HFFc6 (cell line): ENCODE measurements at regions not wholly inside any gene's neighbourhood (a gene's known extent, or its start where the extent isn't known, plus 50 kb on each side); places are given as distances from the start of the nearest gene placed in this dataset.
A peak's percentile ranks its signal among the peaks of the same experiment; 100 is the strongest.

Experiments
- DNase-seq: peaks from one replicate; pipeline ENCODE4 v3.0.0-alpha.2; 2018
- H3K27ac Mint-ChIP-seq: 2 replicates; pipeline ENCODE4 v1.8.0; 2020; ENCODE audit warnings: mild to moderate bottlenecking, mixed read lengths
- H3K27me3 Mint-ChIP-seq: 2 replicates; pipeline ENCODE4 v1.8.0; 2021; ENCODE audit warnings: mild to moderate bottlenecking, moderate library complexity, mixed read lengths; ENCODE audit not compliant: insufficient read depth
- H3K36me3 Mint-ChIP-seq: 2 replicates; pipeline ENCODE4 v1.8.0; 2021; ENCODE audit warnings: low read depth, mixed read lengths
- H3K4me1 Mint-ChIP-seq: 2 replicates; pipeline ENCODE4 v1.8.0; 2020; ENCODE audit warnings: low read depth, mixed read lengths
- H3K4me3 Mint-ChIP-seq: 2 replicates; pipeline ENCODE4 v1.8.0; 2020; ENCODE audit warnings: mild to moderate bottlenecking, moderate library complexity, mixed read lengths
- H3K9me3 Mint-ChIP-seq: 2 replicates; pipeline ENCODE4 v1.8.0; 2020; ENCODE audit warnings: mild to moderate bottlenecking, mixed read lengths
- CTCF ChIP-seq: fragments of 200-600 bp; sonication (generic); IDR thresholded peaks from 2 replicates; pipeline ENCODE4 v1.5.0; 2021; ENCODE audit warnings: antibody characterized with exemption, mild to moderate bottlenecking

GRCh38 chr2:67878743-67879142 lies 184.1 kb downstream of the C1D start:
- Mint-ChIP-seq H3K4me3 (no peak overlapping the region), H3K27ac (peak overlapping the region; percentile 46; the same call in 1 of the 2 replicates), H3K9me3 (no peaks in the 10 kb centered on the region), H3K27me3 (peaks cover 2% of the 10 kb centered on the region; the same call in 1 of the 2 replicates), H3K36me3 (peaks cover 6% of the 10 kb centered on the region; the same call in 1 of the 2 replicates), H3K4me1 (peaks cover 76% of the 10 kb centered on the region)
- DNase-seq, result no peak
- TF ChIP-seq CTCF, result no peak

- H3K9me3 Mint-ChIP-seq, result no peaks in the 10 kb centered on the region
- H3K27ac Mint-ChIP-seq, result peak overlapping the region; percentile 93
- H3K4me1 Mint-ChIP-seq, result peaks cover 70% of the 10 kb centered on the region
- H3K4me3 Mint-ChIP-seq, result peak overlapping the region; percentile 60
- TF ChIP-seq CTCF, result no peak
- H3K36me3 Mint-ChIP-seq, result peaks cover 5% of the 10 kb centered on the region; the same call in 1 of the 2 replicates
- peak; percentile 75 for DNase-seq
- H3K27me3 Mint-ChIP-seq, result peaks cover 2% of the 10 kb centered on the region; the same call in 1 of the 2 replicates
Observed at GRCh38 chr2:67879586-67880290, 183.1 kb downstream of the C1D start.

- peaks cover 2% of the 10 kb centered on the region; the same call in 1 of the 2 replicates for H3K27me3 Mint-ChIP-seq
- no peaks in the 10 kb centered on the region for H3K9me3 Mint-ChIP-seq
- no peak for TF ChIP-seq CTCF
- H3K27ac Mint-ChIP-seq, result peak overlapping the region; percentile 93
- DNase-seq, result peak; percentile 58
- H3K4me1 Mint-ChIP-seq, result peaks cover 64% of the 10 kb centered on the region
- peak overlapping the region; percentile 60 for H3K4me3 Mint-ChIP-seq
- H3K36me3 Mint-ChIP-seq, result no peaks in the 10 kb centered on the region; the same call in 1 of the 2 replicates
Observed at GRCh38 chr2:67880291-67880761, 182.5 kb downstream of the C1D start.

GRCh38 chr2:67881816-67882215 lies 181.0 kb downstream of the C1D start:
- Mint-ChIP-seq H3K4me1 (peaks cover 50% of the 10 kb centered on the region), H3K27me3 (peaks cover 2% of the 10 kb centered on the region), H3K4me3 (no peak overlapping the region), H3K9me3 (no peaks in the 10 kb centered on the region), H3K27ac (no peak overlapping the region), H3K36me3 (no peaks in the 10 kb centered on the region)
- TF ChIP-seq CTCF, result no peak
- no peak for DNase-seq

- TF ChIP-seq CTCF, result no peak
- Mint-ChIP-seq H3K27ac (no peak overlapping the region), H3K4me3 (no peak overlapping the region)
Observed at GRCh38 chr2:67883316-67884087, 179.3 kb downstream of the C1D start.

More at GRCh38 chr2:67883316-67884087, 179.3 kb downstream of the C1D start:
- H3K4me1 Mint-ChIP-seq, result peaks cover 33% of the 10 kb centered on the region
- DNase-seq, result no peak
- no peaks in the 10 kb centered on the region for H3K36me3 Mint-ChIP-seq
- no peaks in the 10 kb centered on the region for H3K9me3 Mint-ChIP-seq
- H3K27me3 Mint-ChIP-seq, result peaks cover 2% of the 10 kb centered on the region
